ENCODE measurements at regions not wholly inside any gene's neighbourhood (a gene's known extent, or its start where the extent isn't known, plus 50 kb on each side); places are given as distances from the start of the nearest gene placed in this dataset.
"Not testable (repeated sequence)": the region's sequence is repeated elsewhere in the genome, so short reads cannot be mapped to it uniquely, and the experiment has no call there.

DNA sequence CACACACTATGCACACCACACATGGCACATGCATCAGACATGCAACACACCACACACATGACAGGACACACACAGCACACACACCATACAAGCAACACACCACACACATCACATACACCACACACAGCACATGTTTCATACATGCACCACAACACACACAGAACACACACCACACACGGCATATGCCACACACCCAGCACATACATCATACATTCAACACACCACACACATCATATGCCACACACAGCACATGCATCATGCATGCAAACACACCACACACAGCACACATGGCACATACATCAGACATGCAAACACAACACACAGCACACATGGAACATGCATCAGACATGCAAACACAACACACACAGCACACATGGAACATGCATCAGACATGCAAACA, 80.7 kb upstream of the LRPAP1 start:
- Histone ChIP-seq H3K4me2 (ENCODE audit: low read depth, low read length) (no peak overlapping the region), H3K36me3 (replicated peaks; ENCODE audit: insufficient read depth, low read length) (no peaks in the 10 kb centered on the region), H2AFZ (ENCODE audit: low read length) (no peak overlapping the region), H3K27ac (ENCODE audit: low read length) (no peak overlapping the region), H3K79me2 (ENCODE audit: low read length) (no peaks in the 10 kb centered on the region), H3F3A (ENCODE audit: insufficient read depth, low read length) (no peaks in the 10 kb centered on the region), H3K4me1 (ENCODE audit: low read length) (no peaks in the 10 kb centered on the region), H3K9me3 (replicated peaks; ENCODE audit: insufficient read depth, low read length) (no peaks in the 10 kb centered on the region), H4K20me1 (ENCODE audit: insufficient read depth, low read length) (no peaks in the 10 kb centered on the region), H3K9me2 (replicated peaks; ENCODE audit: insufficient read depth, low read length) (no peaks in the 10 kb centered on the region), H3K4me3 (ENCODE audit: low read length) (no peak overlapping the region), H3K9ac (ENCODE audit: low read length) (no peak overlapping the region), H3K27me3 (replicated peaks; ENCODE audit: insufficient read depth, low read length) (peaks cover 38% of the 10 kb centered on the region)
- TF ChIP-seq EZH2phosphoT487 (IDR thresholded peaks at IDR 0.05; ENCODE audit: low read length) (no peak), EZH2 (optimal IDR thresholded peaks at IDR 0.05; ENCODE audit: low read depth, low read length) (no peak)
- TF ChIP-seq, protein P1, sequence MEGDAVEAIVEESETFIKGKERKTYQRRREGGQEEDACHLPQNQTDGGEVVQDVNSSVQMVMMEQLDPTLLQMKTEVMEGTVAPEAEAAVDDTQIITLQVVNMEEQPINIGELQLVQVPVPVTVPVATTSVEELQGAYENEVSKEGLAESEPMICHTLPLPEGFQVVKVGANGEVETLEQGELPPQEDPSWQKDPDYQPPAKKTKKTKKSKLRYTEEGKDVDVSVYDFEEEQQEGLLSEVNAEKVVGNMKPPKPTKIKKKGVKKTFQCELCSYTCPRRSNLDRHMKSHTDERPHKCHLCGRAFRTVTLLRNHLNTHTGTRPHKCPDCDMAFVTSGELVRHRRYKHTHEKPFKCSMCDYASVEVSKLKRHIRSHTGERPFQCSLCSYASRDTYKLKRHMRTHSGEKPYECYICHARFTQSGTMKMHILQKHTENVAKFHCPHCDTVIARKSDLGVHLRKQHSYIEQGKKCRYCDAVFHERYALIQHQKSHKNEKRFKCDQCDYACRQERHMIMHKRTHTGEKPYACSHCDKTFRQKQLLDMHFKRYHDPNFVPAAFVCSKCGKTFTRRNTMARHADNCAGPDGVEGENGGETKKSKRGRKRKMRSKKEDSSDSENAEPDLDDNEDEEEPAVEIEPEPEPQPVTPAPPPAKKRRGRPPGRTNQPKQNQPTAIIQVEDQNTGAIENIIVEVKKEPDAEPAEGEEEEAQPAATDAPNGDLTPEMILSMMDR (IDR thresholded peaks at IDR 0.05; ENCODE audit: low read length): no peak
- DNase-seq: no peak

DNA sequence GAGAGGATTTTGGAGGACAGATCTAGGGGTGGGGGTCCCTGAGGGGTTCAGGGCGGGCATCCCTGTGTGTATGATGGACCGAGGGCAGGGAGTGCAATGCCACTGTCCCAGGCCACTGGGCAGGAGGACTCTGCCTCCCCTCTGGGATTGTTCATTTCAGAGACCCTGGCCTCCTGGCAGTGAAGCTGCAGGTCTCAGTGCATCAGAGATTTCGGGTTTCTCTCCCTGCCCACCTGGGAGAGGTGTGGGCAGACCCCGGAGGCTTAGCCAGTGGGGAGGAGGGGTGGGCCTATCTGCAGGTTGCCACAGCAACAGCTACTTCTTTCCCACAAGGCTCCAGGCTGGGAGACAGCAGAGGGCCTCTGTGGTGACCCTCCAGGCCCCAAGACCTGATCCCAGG, 80.1 kb upstream of the LRPAP1 start:
- Histone ChIP-seq H3K4me2 (ENCODE audit: low read depth, low read length) (no peak overlapping the region), H3K36me3 (replicated peaks; ENCODE audit: insufficient read depth, low read length) (no peaks in the 10 kb centered on the region), H4K20me1 (ENCODE audit: insufficient read depth, low read length) (no peaks in the 10 kb centered on the region), H3K9me3 (replicated peaks; ENCODE audit: insufficient read depth, low read length) (no peaks in the 10 kb centered on the region), H3K27me3 (replicated peaks; ENCODE audit: insufficient read depth, low read length) (peaks cover 38% of the 10 kb centered on the region), H3K9ac (ENCODE audit: low read length) (no peak overlapping the region), H3K4me3 (ENCODE audit: low read length) (no peak overlapping the region), H3K4me1 (ENCODE audit: low read length) (no peaks in the 10 kb centered on the region), H3K79me2 (ENCODE audit: low read length) (no peaks in the 10 kb centered on the region), H3F3A (ENCODE audit: insufficient read depth, low read length) (no peaks in the 10 kb centered on the region), H3K9me2 (replicated peaks; ENCODE audit: insufficient read depth, low read length) (no peaks in the 10 kb centered on the region), H3K27ac (ENCODE audit: low read length) (no peak overlapping the region), H2AFZ (ENCODE audit: low read length) (no peak overlapping the region)
- no peak for DNase-seq
- TF ChIP-seq EZH2 (optimal IDR thresholded peaks at IDR 0.05; ENCODE audit: low read depth, low read length) (no peak), EZH2phosphoT487 (IDR thresholded peaks at IDR 0.05; ENCODE audit: low read length) (no peak)
- TF ChIP-seq, protein P1 (IDR thresholded peaks at IDR 0.05; ENCODE audit: low read length): no peak

DNA sequence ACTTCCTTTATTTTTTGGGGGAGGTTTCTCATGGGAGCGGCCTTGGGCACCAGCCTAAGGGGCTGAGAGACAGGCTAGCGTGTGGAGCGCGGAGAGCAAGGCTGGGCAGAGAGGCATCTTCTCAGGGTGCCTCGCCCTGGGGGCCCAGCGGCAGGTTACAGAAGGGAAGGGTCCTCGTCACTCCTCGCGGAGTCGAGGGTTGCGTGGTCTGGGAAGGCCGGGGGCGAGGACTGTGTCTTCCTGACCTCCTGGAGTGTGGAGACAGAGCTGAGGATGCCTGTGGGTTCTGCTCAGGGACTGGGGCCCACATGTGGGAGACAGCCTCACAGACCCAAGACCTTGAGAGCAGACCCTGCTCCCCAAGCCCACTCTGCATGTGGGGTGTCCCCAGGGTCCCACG, 79.6 kb upstream of the LRPAP1 start:
- Histone ChIP-seq H3K79me2 (ENCODE audit: low read length) (no peaks in the 10 kb centered on the region), H3K36me3 (replicated peaks; ENCODE audit: insufficient read depth, low read length) (no peaks in the 10 kb centered on the region), H3F3A (ENCODE audit: insufficient read depth, low read length) (no peaks in the 10 kb centered on the region), H3K27me3 (replicated peaks; ENCODE audit: insufficient read depth, low read length) (peaks cover 38% of the 10 kb centered on the region), H3K4me2 (ENCODE audit: low read depth, low read length) (no peak overlapping the region), H3K9me3 (replicated peaks; ENCODE audit: insufficient read depth, low read length) (no peaks in the 10 kb centered on the region), H3K9me2 (replicated peaks; ENCODE audit: insufficient read depth, low read length) (no peaks in the 10 kb centered on the region), H3K9ac (ENCODE audit: low read length) (no peak overlapping the region), H4K20me1 (ENCODE audit: insufficient read depth, low read length) (no peaks in the 10 kb centered on the region), H3K4me1 (ENCODE audit: low read length) (no peaks in the 10 kb centered on the region), H3K27ac (ENCODE audit: low read length) (no peak overlapping the region), H2AFZ (ENCODE audit: low read length) (no peak overlapping the region), H3K4me3 (ENCODE audit: low read length) (no peak overlapping the region)
- TF ChIP-seq EZH2phosphoT487 (IDR thresholded peaks at IDR 0.05; ENCODE audit: low read length): no peak
- no peak for TF ChIP-seq EZH2 (optimal IDR thresholded peaks at IDR 0.05; ENCODE audit: low read depth, low read length)
- TF ChIP-seq, protein P1 (IDR thresholded peaks at IDR 0.05; ENCODE audit: low read length): no peak
- no peak for DNase-seq

DNA sequence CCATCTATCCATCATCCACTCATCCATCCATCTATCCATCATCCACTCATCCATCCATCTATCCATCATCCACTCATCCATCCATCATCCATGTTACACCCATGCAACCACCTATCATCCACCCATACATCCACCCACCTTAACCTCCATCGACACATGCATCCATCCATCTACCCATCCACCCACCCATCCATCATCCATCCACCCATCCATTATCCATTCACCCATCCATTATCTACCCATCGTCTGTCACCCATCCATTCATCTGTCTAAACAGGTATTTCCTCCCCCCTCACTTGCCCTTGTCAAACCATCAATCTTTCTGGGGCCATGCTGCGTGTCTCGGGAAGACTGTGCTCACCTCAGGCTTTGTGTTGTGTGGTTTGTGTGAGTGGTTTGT, 78.6 kb upstream of the LRPAP1 start:
- H3K27me3 ChIP-seq (replicated peaks; ENCODE audit: insufficient read depth, low read length): peaks cover 29% of the 10 kb centered on the region
- not testable (repeated sequence) for H3K36me3 ChIP-seq (replicated peaks; ENCODE audit: insufficient read depth, low read length); H3F3A ChIP-seq (ENCODE audit: insufficient read depth, low read length); H3K9ac ChIP-seq (ENCODE audit: low read length); H2AFZ ChIP-seq (ENCODE audit: low read length); H3K27ac ChIP-seq (ENCODE audit: low read length); H3K79me2 ChIP-seq (ENCODE audit: low read length); H4K20me1 ChIP-seq (ENCODE audit: insufficient read depth, low read length); DNase-seq; H3K4me3 ChIP-seq (ENCODE audit: low read length); H3K4me1 ChIP-seq (ENCODE audit: low read length); H3K9me3 ChIP-seq (replicated peaks; ENCODE audit: insufficient read depth, low read length); H3K4me2 ChIP-seq (ENCODE audit: low read depth, low read length); H3K9me2 ChIP-seq (replicated peaks; ENCODE audit: insufficient read depth, low read length)

DNA sequence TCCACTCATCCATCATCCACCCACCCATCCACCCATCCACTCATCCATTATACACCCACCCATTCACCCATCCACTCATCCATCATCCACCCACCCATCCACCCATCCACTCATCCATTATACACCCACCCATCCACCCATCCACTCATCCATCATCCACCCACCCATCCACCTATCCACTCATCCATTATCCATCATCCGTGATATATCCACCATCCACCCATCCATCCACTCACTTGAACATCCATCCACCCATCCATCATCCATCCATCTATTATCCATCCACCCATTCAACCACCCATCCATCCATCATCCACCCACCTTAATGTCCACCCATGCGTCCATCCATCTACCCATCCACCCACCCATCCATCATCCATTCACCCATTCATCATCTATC, 77.7 kb upstream of the LRPAP1 start:
- H3K27me3 ChIP-seq (replicated peaks; ENCODE audit: insufficient read depth, low read length): peaks cover 19% of the 10 kb centered on the region
- H3K4me1 ChIP-seq (ENCODE audit: low read length); H4K20me1 ChIP-seq (ENCODE audit: insufficient read depth, low read length); H3K9ac ChIP-seq (ENCODE audit: low read length); H3K9me3 ChIP-seq (replicated peaks; ENCODE audit: insufficient read depth, low read length); DNase-seq; H3F3A ChIP-seq (ENCODE audit: insufficient read depth, low read length); H3K36me3 ChIP-seq (replicated peaks; ENCODE audit: insufficient read depth, low read length); H3K79me2 ChIP-seq (ENCODE audit: low read length); H3K4me3 ChIP-seq (ENCODE audit: low read length); H3K27ac ChIP-seq (ENCODE audit: low read length); H3K4me2 ChIP-seq (ENCODE audit: low read depth, low read length); H3K9me2 ChIP-seq (replicated peaks; ENCODE audit: insufficient read depth, low read length); H2AFZ ChIP-seq (ENCODE audit: low read length): not testable (repeated sequence)
